Loucy (cell line): ENCODE measurements at regions not wholly inside any gene's neighbourhood (a gene's known extent, or its start where the extent isn't known, plus 50 kb on each side); places are given as distances from the start of the nearest gene placed in this dataset.

Experiments
- H2AFZ ChIP-seq: fragments of 200-600 bp; sonication (generic); 2 replicates; pipeline ENCODE4 v1.6.0; 2016; ENCODE audit warnings: antibody characterized with exemption, mild to moderate bottlenecking, low read length, moderate library complexity
- H3F3A ChIP-seq: fragments of 200-600 bp; 2 replicates; pipeline ENCODE4 v1.6.0; 2016; ENCODE audit warnings: antibody characterized with exemption, low read depth, mild to moderate bottlenecking
- H3K27me3 ChIP-seq: fragments of 200-600 bp; sonication (generic); 2 replicates; pipeline ENCODE4 v1.6.1; 2014; ENCODE audit warnings: low read length, mild to moderate bottlenecking; ENCODE audit not compliant: insufficient read depth, poor library complexity, severe bottlenecking
- H3K36me3 ChIP-seq: fragments of 200-600 bp; sonication (generic); 2 replicates; pipeline ENCODE4 v1.6.1; 2016; ENCODE audit warnings: low read length; ENCODE audit not compliant: insufficient read depth
- H3K4me1 ChIP-seq: fragments of 200-600 bp; sonication (generic); 2 replicates; pipeline ENCODE4 v1.5.1; 2014; ENCODE audit warnings: low read length, mild to moderate bottlenecking; ENCODE audit not compliant: insufficient read depth, poor library complexity, severe bottlenecking
- H3K4me2 ChIP-seq: fragments of 200-600 bp; sonication (generic); 2 replicates; pipeline ENCODE4 v1.6.0; 2014; ENCODE audit warnings: antibody characterized with exemption, low read length, low read depth, mild to moderate bottlenecking; ENCODE audit not compliant: poor library complexity, severe bottlenecking
- H3K4me3 ChIP-seq: fragments of 200-600 bp; sonication (generic); 2 replicates; pipeline ENCODE4 v1.5.1; 2014; ENCODE audit warnings: low read length, mild to moderate bottlenecking, mixed read lengths; ENCODE audit not compliant: poor library complexity, severe bottlenecking
- H3K79me2 ChIP-seq: fragments of 200-600 bp; sonication (generic); 2 replicates; pipeline ENCODE4 v1.6.1; 2014; ENCODE audit warnings: low read length; ENCODE audit not compliant: insufficient read depth
- H3K9ac ChIP-seq: fragments of 200-600 bp; sonication (generic); 2 replicates; pipeline ENCODE4 v1.6.0; 2014; ENCODE audit warnings: mild to moderate bottlenecking, low read depth, low read length, moderate library complexity; ENCODE audit not compliant: poor library complexity, severe bottlenecking
- H3K9me2 ChIP-seq: fragments of 200-600 bp; sonication (generic); replicated peaks from 2 replicates; pipeline ENCODE4 v1.6.1; 2016; ENCODE audit warnings: low read depth, low read length, mixed read lengths
- H3K9me3 ChIP-seq: fragments of 200-600 bp; sonication (generic); 2 replicates; pipeline ENCODE4 v1.6.1; 2014; ENCODE audit warnings: mild to moderate bottlenecking, antibody characterized with exemption, low read length, low read depth; ENCODE audit not compliant: insufficient read depth
- H4K20me1 ChIP-seq: fragments of 200-600 bp; sonication (generic); 2 replicates; pipeline ENCODE4 v1.6.0; 2014; ENCODE audit warnings: antibody characterized with exemption, low read length, mild to moderate bottlenecking; ENCODE audit not compliant: insufficient read depth, poor library complexity, severe bottlenecking
- EZH2phosphoT487 ChIP-seq: fragments of 200-600 bp; IDR thresholded peaks from 2 replicates; pipeline ENCODE4 v1.6.1; 2018; ENCODE audit warnings: antibody characterized with exemption, mild to moderate bottlenecking, moderate library complexity, borderline replicate concordance
- TF ChIP-seq, protein P1 (sequence below): fragments of 200-600 bp; sonication (generic); conservative IDR thresholded peaks from 2 replicates; pipeline ENCODE4 v1.5.1; 2014; ENCODE audit warnings: mild to moderate bottlenecking, antibody characterized with exemption, low read length

DNA sequence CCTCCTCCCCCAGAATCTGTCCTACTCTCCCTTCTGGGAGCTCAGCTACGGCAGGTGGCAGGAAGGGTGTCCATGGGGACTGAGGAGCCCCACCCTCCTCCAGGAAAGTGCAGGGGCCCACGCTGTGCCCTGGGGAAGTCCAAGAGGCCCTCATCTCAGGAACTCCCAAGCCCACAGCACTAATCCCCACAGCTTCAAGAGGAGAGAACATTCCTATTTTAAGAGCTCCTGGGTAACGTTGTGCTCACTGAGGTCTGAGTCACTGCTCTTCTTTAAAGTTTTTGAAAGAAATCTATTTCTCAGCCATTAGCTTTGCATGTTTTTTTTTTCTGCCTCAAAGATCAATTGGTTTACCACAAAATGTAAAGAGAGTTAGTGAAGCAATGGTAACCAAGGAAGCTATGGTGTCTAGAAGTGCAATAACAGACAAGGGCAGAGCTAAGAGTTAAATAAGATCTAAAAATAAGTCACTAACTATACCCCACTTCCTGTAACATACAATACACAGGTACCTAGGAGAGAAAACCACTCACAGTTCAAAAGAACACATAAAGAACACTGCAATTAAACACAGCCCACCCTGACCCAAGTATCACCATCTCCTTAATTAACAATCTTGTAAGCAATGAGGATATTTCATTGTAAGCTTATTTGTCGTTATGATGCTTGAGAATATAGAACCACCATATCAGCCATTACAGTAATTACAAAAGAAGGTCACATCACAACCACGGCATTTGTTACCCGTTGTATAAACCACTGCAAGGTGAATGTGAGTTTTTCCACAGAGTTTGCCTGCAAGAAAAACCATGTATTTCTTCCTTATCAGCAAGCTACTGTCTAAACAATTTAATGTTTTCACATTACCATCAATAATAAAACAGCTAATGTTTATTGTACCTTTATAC is 382.3 kb upstream of the SLC30A5 start:
- Histone ChIP-seq H4K20me1 (no peaks in the 10 kb centered on the region), H3F3A (peaks cover 3% of the 10 kb centered on the region; the same call in 1 of the 2 replicates), H3K9me2 (no peaks in the 10 kb centered on the region), H3K4me2 (peak overlapping the region; percentile 76), H3K27me3 (no peaks in the 10 kb centered on the region), H3K4me3 (peak overlapping the region; percentile 60), H3K9ac (peak overlapping the region; percentile 62), H3K79me2 (no peaks in the 10 kb centered on the region), H3K4me1 (peaks cover 78% of the 10 kb centered on the region), H3K36me3 (no peaks in the 10 kb centered on the region), H3K9me3 (0 out of 2 replicates have a peak, but pooled peaks cover under 1% of the 10 kb centered on the region), H2AFZ (peak overlapping the region; percentile 9; the same call in 1 of the 2 replicates)
- TF ChIP-seq, protein P1, sequence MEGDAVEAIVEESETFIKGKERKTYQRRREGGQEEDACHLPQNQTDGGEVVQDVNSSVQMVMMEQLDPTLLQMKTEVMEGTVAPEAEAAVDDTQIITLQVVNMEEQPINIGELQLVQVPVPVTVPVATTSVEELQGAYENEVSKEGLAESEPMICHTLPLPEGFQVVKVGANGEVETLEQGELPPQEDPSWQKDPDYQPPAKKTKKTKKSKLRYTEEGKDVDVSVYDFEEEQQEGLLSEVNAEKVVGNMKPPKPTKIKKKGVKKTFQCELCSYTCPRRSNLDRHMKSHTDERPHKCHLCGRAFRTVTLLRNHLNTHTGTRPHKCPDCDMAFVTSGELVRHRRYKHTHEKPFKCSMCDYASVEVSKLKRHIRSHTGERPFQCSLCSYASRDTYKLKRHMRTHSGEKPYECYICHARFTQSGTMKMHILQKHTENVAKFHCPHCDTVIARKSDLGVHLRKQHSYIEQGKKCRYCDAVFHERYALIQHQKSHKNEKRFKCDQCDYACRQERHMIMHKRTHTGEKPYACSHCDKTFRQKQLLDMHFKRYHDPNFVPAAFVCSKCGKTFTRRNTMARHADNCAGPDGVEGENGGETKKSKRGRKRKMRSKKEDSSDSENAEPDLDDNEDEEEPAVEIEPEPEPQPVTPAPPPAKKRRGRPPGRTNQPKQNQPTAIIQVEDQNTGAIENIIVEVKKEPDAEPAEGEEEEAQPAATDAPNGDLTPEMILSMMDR = no peak
- no peak for TF ChIP-seq EZH2phosphoT487

DNA sequence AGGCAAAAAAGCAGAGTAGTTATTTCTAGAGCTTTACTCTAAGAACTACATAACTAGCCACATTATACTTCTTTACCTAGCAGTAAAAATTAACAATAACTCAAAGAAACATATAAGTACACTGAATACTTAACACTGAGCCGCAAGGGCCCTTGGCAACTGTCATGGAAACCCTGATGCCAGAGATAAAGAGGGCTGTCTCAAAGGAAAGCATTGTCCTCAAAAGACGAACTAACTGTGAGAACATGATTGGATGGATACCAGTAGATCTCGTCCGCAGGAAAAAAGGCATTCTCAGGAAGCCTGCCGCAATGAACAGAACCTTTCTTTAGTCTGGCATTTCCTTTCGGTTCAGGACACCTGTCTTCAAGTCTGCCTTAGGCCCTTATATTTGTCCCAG is 379.0 kb upstream of the SLC30A5 start:
- H3K79me2 ChIP-seq = no peaks in the 10 kb centered on the region
- H3K9me3 ChIP-seq = no peaks in the 10 kb centered on the region
- H3K9me2 ChIP-seq = no peaks in the 10 kb centered on the region
- no peaks in the 10 kb centered on the region for H4K20me1 ChIP-seq
- peaks cover 51% of the 10 kb centered on the region for H3K4me1 ChIP-seq
- no peak overlapping the region for H3K4me2 ChIP-seq
- H3K9ac ChIP-seq = no peak overlapping the region
- H3K36me3 ChIP-seq = no peaks in the 10 kb centered on the region
- no peak overlapping the region for H3K4me3 ChIP-seq
- H2AFZ ChIP-seq = no peak overlapping the region
- no peaks in the 10 kb centered on the region for H3K27me3 ChIP-seq
- TF ChIP-seq, protein P1 = no peak
- TF ChIP-seq EZH2phosphoT487 = no peak
- peaks cover 3% of the 10 kb centered on the region; the same call in 1 of the 2 replicates for H3F3A ChIP-seq

GRCh38 chr5:68720884-68721610 is 372.8 kb upstream of the SLC30A5 start:
- Histone ChIP-seq H3K79me2 (no peaks in the 10 kb centered on the region), H3K4me1 (peaks cover 15% of the 10 kb centered on the region), H3F3A (no peaks in the 10 kb centered on the region), H3K36me3 (no peaks in the 10 kb centered on the region), H3K4me3 (peak overlapping the region; percentile 44), H4K20me1 (no peaks in the 10 kb centered on the region), H3K9me2 (no peaks in the 10 kb centered on the region), H3K4me2 (peak overlapping the region; percentile 63), H3K9me3 (peaks cover 6% of the 10 kb centered on the region; the same call in 1 of the 2 replicates), H3K9ac (peak overlapping the region; percentile 11), H3K27me3 (no peaks in the 10 kb centered on the region), H2AFZ (no peak overlapping the region)
- TF ChIP-seq, protein P1 = no peak
- no peak for TF ChIP-seq EZH2phosphoT487
